ENCODE measurements at regions not wholly inside any gene's neighbourhood (a gene's known extent, or its start where the extent isn't known, plus 50 kb on each side); places are given as distances from the start of the nearest gene placed in this dataset.

- Histone ChIP-seq H3K36me3 (ENCODE audit: control insufficient read depth in 1 of 2, insufficient read depth in 2 of 2, low read length in 2 of 2) (no peaks in the 10 kb centered on the region), H3K27ac (ENCODE audit: low read depth, low read length) (no peak overlapping the region), H2AFZ (ENCODE audit: low read depth, low read length, poor library complexity, severe bottlenecking) (no peak overlapping the region), H3K9me3 (ENCODE audit: control insufficient read depth in 1 of 2, insufficient read depth in 1 of 2, low read depth in 1 of 2, low read length in 2 of 2) (no peaks in the 10 kb centered on the region; a peak in 1 of 4 replicates), H3K4me2 (ENCODE audit: low read length) (no peak overlapping the region), H3K27me3 (ENCODE audit: insufficient read depth, low read length) (peaks cover 49% of the 10 kb centered on the region), H3K4me3 (replicated peaks in 1 of 2; ENCODE audit: low read depth in 1 of 2, low read length in 2 of 2) (no peak overlapping the region), H3K9me2 (ENCODE audit: insufficient read depth) (no peaks in the 10 kb centered on the region), H3K9ac (ENCODE audit: low read length) (no peak overlapping the region), H3K79me2 (ENCODE audit: insufficient read depth, low read length) (no peaks in the 10 kb centered on the region), H3K4me1 (ENCODE audit: control insufficient read depth in 1 of 2, insufficient read depth in 2 of 2, low read length in 2 of 2) (no peaks in the 10 kb centered on the region), H4K20me1 (ENCODE audit: insufficient read depth) (no peaks in the 10 kb centered on the region)
- TF ChIP-seq SIN3A (IDR thresholded peaks at IDR 0.05; ENCODE audit: low read depth): no peak
- no peak for TF ChIP-seq ATF3 (IDR thresholded peaks at IDR 0.05)
- TF ChIP-seq RAD21 (IDR thresholded peaks at IDR 0.05; ENCODE audit: low read depth): no peak
- TF ChIP-seq POLR2A (IDR thresholded peaks at IDR 0.05; ENCODE audit: borderline replicate concordance, extremely low read depth, insufficient read depth, insufficient read length): no peak
- TF ChIP-seq EZH2phosphoT487 (IDR thresholded peaks at IDR 0.05; ENCODE audit: borderline replicate concordance): no peak
- no peak for TF ChIP-seq ZFX (IDR thresholded peaks at IDR 0.05)
- no peak for TF ChIP-seq FOSL1 (IDR thresholded peaks at IDR 0.05; ENCODE audit: low read depth)
- TF ChIP-seq TCF7L2 (IDR thresholded peaks at IDR 0.05; ENCODE audit: borderline replicate concordance, extremely low read depth, insufficient read depth, insufficient read length): no peak
- TF ChIP-seq EGR1 (IDR thresholded peaks at IDR 0.05; ENCODE audit: low read depth): no peak
- no peak for TF ChIP-seq CEBPB (IDR thresholded peaks at IDR 0.05; ENCODE audit: low read depth)
- TF ChIP-seq CBX3 (IDR thresholded peaks at IDR 0.05; ENCODE audit: low read depth): no peak
- TF ChIP-seq JUND (IDR thresholded peaks at IDR 0.05): no peak
- TF ChIP-seq, protein P1, sequence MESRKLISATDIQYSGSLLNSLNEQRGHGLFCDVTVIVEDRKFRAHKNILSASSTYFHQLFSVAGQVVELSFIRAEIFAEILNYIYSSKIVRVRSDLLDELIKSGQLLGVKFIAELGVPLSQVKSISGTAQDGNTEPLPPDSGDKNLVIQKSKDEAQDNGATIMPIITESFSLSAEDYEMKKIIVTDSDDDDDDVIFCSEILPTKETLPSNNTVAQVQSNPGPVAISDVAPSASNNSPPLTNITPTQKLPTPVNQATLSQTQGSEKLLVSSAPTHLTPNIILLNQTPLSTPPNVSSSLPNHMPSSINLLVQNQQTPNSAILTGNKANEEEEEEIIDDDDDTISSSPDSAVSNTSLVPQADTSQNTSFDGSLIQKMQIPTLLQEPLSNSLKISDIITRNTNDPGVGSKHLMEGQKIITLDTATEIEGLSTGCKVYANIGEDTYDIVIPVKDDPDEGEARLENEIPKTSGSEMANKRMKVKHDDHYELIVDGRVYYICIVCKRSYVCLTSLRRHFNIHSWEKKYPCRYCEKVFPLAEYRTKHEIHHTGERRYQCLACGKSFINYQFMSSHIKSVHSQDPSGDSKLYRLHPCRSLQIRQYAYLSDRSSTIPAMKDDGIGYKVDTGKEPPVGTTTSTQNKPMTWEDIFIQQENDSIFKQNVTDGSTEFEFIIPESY (IDR thresholded peaks at IDR 0.05; ENCODE audit: extremely low read depth, insufficient replicate concordance, low read length): no peak
- no peak for TF ChIP-seq SRF (IDR thresholded peaks at IDR 0.05; ENCODE audit: low read depth)
- TF ChIP-seq, protein P2, sequence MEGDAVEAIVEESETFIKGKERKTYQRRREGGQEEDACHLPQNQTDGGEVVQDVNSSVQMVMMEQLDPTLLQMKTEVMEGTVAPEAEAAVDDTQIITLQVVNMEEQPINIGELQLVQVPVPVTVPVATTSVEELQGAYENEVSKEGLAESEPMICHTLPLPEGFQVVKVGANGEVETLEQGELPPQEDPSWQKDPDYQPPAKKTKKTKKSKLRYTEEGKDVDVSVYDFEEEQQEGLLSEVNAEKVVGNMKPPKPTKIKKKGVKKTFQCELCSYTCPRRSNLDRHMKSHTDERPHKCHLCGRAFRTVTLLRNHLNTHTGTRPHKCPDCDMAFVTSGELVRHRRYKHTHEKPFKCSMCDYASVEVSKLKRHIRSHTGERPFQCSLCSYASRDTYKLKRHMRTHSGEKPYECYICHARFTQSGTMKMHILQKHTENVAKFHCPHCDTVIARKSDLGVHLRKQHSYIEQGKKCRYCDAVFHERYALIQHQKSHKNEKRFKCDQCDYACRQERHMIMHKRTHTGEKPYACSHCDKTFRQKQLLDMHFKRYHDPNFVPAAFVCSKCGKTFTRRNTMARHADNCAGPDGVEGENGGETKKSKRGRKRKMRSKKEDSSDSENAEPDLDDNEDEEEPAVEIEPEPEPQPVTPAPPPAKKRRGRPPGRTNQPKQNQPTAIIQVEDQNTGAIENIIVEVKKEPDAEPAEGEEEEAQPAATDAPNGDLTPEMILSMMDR (IDR thresholded peaks at IDR 0.05 in 2 of 3, conservative IDR thresholded peaks at IDR 0.05 in 1 of 3; ENCODE audit: borderline replicate concordance in 1 of 3, insufficient read depth in 1 of 3, low read depth in 2 of 3, low read length in 2 of 3): no peak
- TF ChIP-seq YY1 (IDR thresholded peaks at IDR 0.05; ENCODE audit: extremely low read depth, insufficient replicate concordance, low read depth, low read length): no peak
- TF ChIP-seq SP1 (IDR thresholded peaks at IDR 0.05; ENCODE audit: low read depth): no peak
- TF ChIP-seq ELF1 (IDR thresholded peaks at IDR 0.05; ENCODE audit: borderline replicate concordance, low read depth): no peak
- no peak for TF ChIP-seq ZNF274 (IDR thresholded peaks at IDR 0.05; ENCODE audit: low read depth, low read length)
- RAD21 ChIA-PET (ENCODE audit: low non-redundant PET in 1 of 2, low total read pairs in 2 of 2, uncharacterized antibody in 2 of 2, unreplicated experiment in 2 of 2): no interaction called here
- intact Hi-C loops (cut with micrococcal nuclease): no loop called here
- ATAC-seq (no peak), DNase-seq (ENCODE audit: low read depth, low spot score) (no peak)
- no TSS peak for BruUV-seq (replicated peaks)
- CTCF ChIA-PET: no interaction called here
- POLR2A ChIA-PET: no interaction called here
Observed at GRCh38 chr17:74063439-74063838, 140.0 kb upstream of the RPL38 start.

All from HCT116 (cell line).